HG02870 (cell line): ENCODE measurements at regions not wholly inside any gene's neighbourhood (a gene's known extent, or its start where the extent isn't known, plus 50 kb on each side); places are given as distances from the start of the nearest gene placed in this dataset.

ENCODE experiments used
- ATAC-seq: cut with Tn5 transposase; IDR thresholded peaks from one replicate; pipeline ENCODE4 v1.9.1; 2021; ENCODE audit warnings: mild to moderate bottlenecking, moderate library complexity; ENCODE audit not compliant: unreplicated experiment

GRCh38 chr18:11279461-11279860 lies 130.1 kb upstream of the PIEZO2 start:
- ATAC-seq, result no peak

GRCh38 chr18:11276678-11277077 lies 127.3 kb upstream of the PIEZO2 start:
- no peak for ATAC-seq

GRCh38 chr18:11274144-11274794 lies 124.9 kb upstream of the PIEZO2 start:
- ATAC-seq, result no peak

GRCh38 chr18:11272516-11272915 lies 123.1 kb upstream of the PIEZO2 start:
- no peak for ATAC-seq

GRCh38 chr18:11271954-11272353 lies 122.6 kb upstream of the PIEZO2 start:
- no peak for ATAC-seq

GRCh38 chr18:11269257-11269656 lies 119.9 kb upstream of the PIEZO2 start:
- no peak for ATAC-seq

- ATAC-seq, result no peak
Measured at GRCh38 chr18:11268741-11269233, 119.4 kb upstream of the PIEZO2 start.

- no peak for ATAC-seq
Measured at GRCh38 chr18:11268153-11268552, 118.8 kb upstream of the PIEZO2 start.

- ATAC-seq, result no peak
Measured at GRCh38 chr18:11266781-11267480, 117.6 kb upstream of the PIEZO2 start.

GRCh38 chr18:11261486-11261885 lies 112.1 kb upstream of the PIEZO2 start:
- ATAC-seq, result no peak

GRCh38 chr18:11260961-11261461 lies 111.6 kb upstream of the PIEZO2 start:
- no peak for ATAC-seq

- no peak for ATAC-seq
Measured at GRCh38 chr18:11259469-11260150, 110.2 kb upstream of the PIEZO2 start.

- ATAC-seq, result no peak
Measured at GRCh38 chr18:11258039-11258610, 108.8 kb upstream of the PIEZO2 start.

GRCh38 chr18:11256251-11256650 lies 106.9 kb upstream of the PIEZO2 start:
- ATAC-seq, result no peak

GRCh38 chr18:11251891-11252270 lies 102.5 kb upstream of the PIEZO2 start:
- no peak for ATAC-seq

- ATAC-seq, result no peak
Measured at GRCh38 chr18:11251229-11251890, 102.0 kb upstream of the PIEZO2 start.

- ATAC-seq, result no peak
Measured at GRCh38 chr18:11249391-11249790, 100.0 kb upstream of the PIEZO2 start.

- ATAC-seq, result no peak
Measured at GRCh38 chr18:11247381-11247970, 98.1 kb upstream of the PIEZO2 start.

- no peak for ATAC-seq
Measured at GRCh38 chr18:11246495-11247300, 97.3 kb upstream of the PIEZO2 start.

GRCh38 chr18:11245879-11246278 lies 96.5 kb upstream of the PIEZO2 start:
- no peak for ATAC-seq
